SK-N-SH treated with all-trans-retinoic acid at 6 μM for 48 hours (cell line): ENCODE measurements at regions not wholly inside any gene's neighbourhood (a gene's known extent, or its start where the extent isn't known, plus 50 kb on each side); places are given as distances from the start of the nearest gene placed in this dataset.
A peak's percentile ranks its signal among the peaks of the same experiment; 100 is the strongest.

Experiments
- ATAC-seq: fragments of 200-7000 bp; cut with Tn5 transposase; 3 replicates; pipeline ENCODE4 v1.9.1; 2020; ENCODE audit warnings: mild to moderate bottlenecking, moderate library complexity
- ARNTL ChIP-seq: fragments of 450-650 bp; formaldehyde crosslinking; IDR thresholded peaks from 2 replicates; pipeline ENCODE4 v1.5.0; 2020; ENCODE audit warnings: low read depth, mild to moderate bottlenecking, moderate library complexity, borderline replicate concordance
- BACH2 ChIP-seq: fragments of 250-450 bp; sonication (Bioruptor Pico); IDR thresholded peaks from 2 replicates; pipeline ENCODE4 v1.9.0; 2021; ENCODE audit warnings: mild to moderate bottlenecking, borderline replicate concordance
- CSDC2 ChIP-seq: fragments of 250-450 bp; sonication (Bioruptor Pico); IDR thresholded peaks from 2 replicates; pipeline ENCODE4 v1.5.0; 2020; ENCODE audit warnings: mild to moderate bottlenecking, moderate library complexity
- GLIS3 ChIP-seq: fragments of 250-450 bp; sonication (Bioruptor Pico); IDR thresholded peaks from 2 replicates; pipeline ENCODE4 v1.5.0; 2020; ENCODE audit warnings: mild to moderate bottlenecking, moderate library complexity
- OSR1 ChIP-seq: fragments of 250-450 bp; sonication (Bioruptor Pico); IDR thresholded peaks from 2 replicates; pipeline ENCODE4 v1.8.0; 2022; ENCODE audit warnings: moderate library complexity, mild to moderate bottlenecking, inconsistent platforms
- PPARA ChIP-seq: fragments of 250-450 bp; sonication (Bioruptor Pico); IDR thresholded peaks from 2 replicates; pipeline ENCODE4 v1.5.0; 2020; ENCODE audit warnings: mild to moderate bottlenecking, borderline replicate concordance
- RARB ChIP-seq: fragments of 250-450 bp; sonication (Bioruptor Pico); IDR thresholded peaks from 2 replicates; pipeline ENCODE4 v1.8.0; 2021; ENCODE audit warnings: mild to moderate bottlenecking, moderate library complexity
- SNAI2 ChIP-seq: fragments of 250-450 bp; sonication (Bioruptor Pico); IDR thresholded peaks from 2 replicates; pipeline ENCODE4 v1.5.0; 2020; ENCODE audit warnings: mild to moderate bottlenecking, moderate library complexity
- TCF4 ChIP-seq: fragments of 250-450 bp; sonication (Bioruptor Pico); IDR thresholded peaks from 2 replicates; pipeline ENCODE4 v1.8.0; 2021; ENCODE audit warnings: mild to moderate bottlenecking, moderate library complexity, borderline replicate concordance
- TOX ChIP-seq: fragments of 250-450 bp; sonication (Bioruptor Pico); IDR thresholded peaks from 2 replicates; pipeline ENCODE4 v1.8.0; 2021; ENCODE audit warnings: mild to moderate bottlenecking, moderate library complexity, borderline replicate concordance
- ZC3H10 ChIP-seq: fragments of 250-450 bp; sonication (Bioruptor Pico); IDR thresholded peaks from 2 replicates; pipeline ENCODE4 v1.5.1; 2021; ENCODE audit warnings: mild to moderate bottlenecking, moderate library complexity
- ZFP3 ChIP-seq: fragments of 250-450 bp; sonication (Bioruptor Pico); IDR thresholded peaks from 2 replicates; pipeline ENCODE4 v1.5.0; 2020; ENCODE audit warnings: mild to moderate bottlenecking, moderate library complexity
- ZNF70 ChIP-seq: fragments of 450-650 bp; formaldehyde crosslinking; IDR thresholded peaks from 2 replicates; pipeline ENCODE4 v1.5.0; 2020; ENCODE audit warnings: mild to moderate bottlenecking, moderate library complexity
- ZNF8 ChIP-seq: fragments of 450-650 bp; formaldehyde crosslinking; IDR thresholded peaks from 2 replicates; pipeline ENCODE4 v1.5.0; 2020; ENCODE audit warnings: mild to moderate bottlenecking, moderate library complexity
- TF ChIP-seq, protein P1 (sequence below): fragments of 250-450 bp; sonication (Bioruptor Pico); IDR thresholded peaks from 2 replicates; pipeline ENCODE4 v1.8.0; 2021; ENCODE audit warnings: low read depth, mild to moderate bottlenecking, moderate library complexity, borderline replicate concordance
- TF ChIP-seq, protein P2 (sequence below): fragments of 250-450 bp; sonication (Bioruptor Pico); IDR thresholded peaks from 2 replicates; pipeline ENCODE4 v1.5.0; 2020; ENCODE audit warnings: mild to moderate bottlenecking, moderate library complexity
- TF ChIP-seq, protein P3 (sequence below): fragments of 250-450 bp; sonication (Bioruptor Pico); IDR thresholded peaks from 2 replicates; pipeline ENCODE4 v1.8.0; 2020; ENCODE audit warnings: mild to moderate bottlenecking, moderate library complexity, borderline replicate concordance
- TF ChIP-seq, protein P4 (sequence below): fragments of 250-450 bp; sonication (Bioruptor Pico); IDR thresholded peaks from 2 replicates; pipeline ENCODE4 v1.5.1; 2021; ENCODE audit warnings: mild to moderate bottlenecking, moderate library complexity
- TF ChIP-seq, protein P5 (sequence below): fragments of 250-450 bp; sonication (Bioruptor Pico); IDR thresholded peaks from 2 replicates; pipeline ENCODE4 v1.5.1; 2020; ENCODE audit warnings: low read depth, mild to moderate bottlenecking, moderate library complexity

DNA sequence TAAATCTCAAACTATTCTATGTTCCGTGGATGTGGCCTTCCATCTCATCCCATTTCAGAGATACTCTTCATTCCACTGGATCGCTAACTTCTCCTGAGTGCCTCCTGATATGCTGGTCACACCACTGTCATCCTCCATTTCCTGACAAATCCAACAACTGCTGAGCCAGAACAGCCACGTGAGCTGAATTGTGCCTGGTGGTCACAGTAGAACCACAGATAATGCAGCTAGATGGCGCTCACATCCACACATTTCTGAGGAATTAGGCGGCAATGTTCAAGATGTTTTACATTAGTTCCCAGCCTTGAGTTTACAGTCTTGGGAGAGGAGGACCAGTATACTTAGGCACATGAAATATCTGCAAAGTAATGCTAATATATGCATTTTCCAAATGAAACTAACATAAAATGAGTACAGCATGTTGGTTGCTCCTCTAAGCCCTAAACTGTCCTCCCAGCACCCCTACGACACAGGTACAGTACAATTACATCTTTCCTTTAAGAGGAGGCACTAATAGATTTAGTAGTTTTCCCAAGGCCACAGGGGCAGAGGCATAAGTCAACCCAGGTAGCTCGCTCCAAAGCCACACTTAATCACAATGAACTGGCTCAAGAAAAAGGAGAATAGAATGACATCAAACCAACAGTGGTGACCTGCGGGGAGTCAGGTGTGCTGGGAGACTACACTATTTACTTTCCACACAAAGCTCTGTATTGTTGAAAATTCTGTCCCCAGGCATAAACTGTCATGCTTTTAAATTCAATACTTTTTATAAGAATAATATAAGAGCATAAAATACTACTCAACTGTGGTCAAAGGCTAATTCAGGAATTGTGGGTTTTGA is 134.2 kb downstream of the CHIC2 start:
- peak; percentile 84 for ATAC-seq
- TF ChIP-seq GLIS3 (CRISPR knock-in tag) (no peak), OSR1 (no peak), TOX (CRISPR knock-in tag) (no peak), ZC3H10 (CRISPR knock-in tag) (no peak), ZNF8 (no peak), ZFP3 (CRISPR knock-in tag) (no peak), ARNTL (CRISPR knock-in tag) (no peak), CSDC2 (CRISPR knock-in tag) (no peak), RARB (CRISPR knock-in tag) (no peak)
- TF ChIP-seq, protein P1, sequence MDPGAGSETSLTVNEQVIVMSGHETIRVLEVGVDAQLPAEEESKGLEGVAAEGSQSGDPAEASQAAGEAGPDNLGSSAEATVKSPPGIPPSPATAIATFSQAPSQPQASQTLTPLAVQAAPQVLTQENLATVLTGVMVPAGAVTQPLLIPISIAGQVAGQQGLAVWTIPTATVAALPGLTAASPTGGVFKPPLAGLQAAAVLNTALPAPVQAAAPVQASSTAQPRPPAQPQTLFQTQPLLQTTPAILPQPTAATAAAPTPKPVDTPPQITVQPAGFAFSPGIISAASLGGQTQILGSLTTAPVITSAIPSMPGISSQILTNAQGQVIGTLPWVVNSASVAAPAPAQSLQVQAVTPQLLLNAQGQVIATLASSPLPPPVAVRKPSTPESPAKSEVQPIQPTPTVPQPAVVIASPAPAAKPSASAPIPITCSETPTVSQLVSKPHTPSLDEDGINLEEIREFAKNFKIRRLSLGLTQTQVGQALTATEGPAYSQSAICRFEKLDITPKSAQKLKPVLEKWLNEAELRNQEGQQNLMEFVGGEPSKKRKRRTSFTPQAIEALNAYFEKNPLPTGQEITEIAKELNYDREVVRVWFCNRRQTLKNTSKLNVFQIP = no peak
- TF ChIP-seq, protein P2, sequence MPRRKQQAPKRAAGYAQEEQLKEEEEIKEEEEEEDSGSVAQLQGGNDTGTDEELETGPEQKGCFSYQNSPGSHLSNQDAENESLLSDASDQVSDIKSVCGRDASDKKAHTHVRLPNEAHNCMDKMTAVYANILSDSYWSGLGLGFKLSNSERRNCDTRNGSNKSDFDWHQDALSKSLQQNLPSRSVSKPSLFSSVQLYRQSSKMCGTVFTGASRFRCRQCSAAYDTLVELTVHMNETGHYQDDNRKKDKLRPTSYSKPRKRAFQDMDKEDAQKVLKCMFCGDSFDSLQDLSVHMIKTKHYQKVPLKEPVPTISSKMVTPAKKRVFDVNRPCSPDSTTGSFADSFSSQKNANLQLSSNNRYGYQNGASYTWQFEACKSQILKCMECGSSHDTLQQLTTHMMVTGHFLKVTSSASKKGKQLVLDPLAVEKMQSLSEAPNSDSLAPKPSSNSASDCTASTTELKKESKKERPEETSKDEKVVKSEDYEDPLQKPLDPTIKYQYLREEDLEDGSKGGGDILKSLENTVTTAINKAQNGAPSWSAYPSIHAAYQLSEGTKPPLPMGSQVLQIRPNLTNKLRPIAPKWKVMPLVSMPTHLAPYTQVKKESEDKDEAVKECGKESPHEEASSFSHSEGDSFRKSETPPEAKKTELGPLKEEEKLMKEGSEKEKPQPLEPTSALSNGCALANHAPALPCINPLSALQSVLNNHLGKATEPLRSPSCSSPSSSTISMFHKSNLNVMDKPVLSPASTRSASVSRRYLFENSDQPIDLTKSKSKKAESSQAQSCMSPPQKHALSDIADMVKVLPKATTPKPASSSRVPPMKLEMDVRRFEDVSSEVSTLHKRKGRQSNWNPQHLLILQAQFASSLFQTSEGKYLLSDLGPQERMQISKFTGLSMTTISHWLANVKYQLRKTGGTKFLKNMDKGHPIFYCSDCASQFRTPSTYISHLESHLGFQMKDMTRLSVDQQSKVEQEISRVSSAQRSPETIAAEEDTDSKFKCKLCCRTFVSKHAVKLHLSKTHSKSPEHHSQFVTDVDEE (CRISPR knock-in tag) = no peak
- TF ChIP-seq, protein P3, sequence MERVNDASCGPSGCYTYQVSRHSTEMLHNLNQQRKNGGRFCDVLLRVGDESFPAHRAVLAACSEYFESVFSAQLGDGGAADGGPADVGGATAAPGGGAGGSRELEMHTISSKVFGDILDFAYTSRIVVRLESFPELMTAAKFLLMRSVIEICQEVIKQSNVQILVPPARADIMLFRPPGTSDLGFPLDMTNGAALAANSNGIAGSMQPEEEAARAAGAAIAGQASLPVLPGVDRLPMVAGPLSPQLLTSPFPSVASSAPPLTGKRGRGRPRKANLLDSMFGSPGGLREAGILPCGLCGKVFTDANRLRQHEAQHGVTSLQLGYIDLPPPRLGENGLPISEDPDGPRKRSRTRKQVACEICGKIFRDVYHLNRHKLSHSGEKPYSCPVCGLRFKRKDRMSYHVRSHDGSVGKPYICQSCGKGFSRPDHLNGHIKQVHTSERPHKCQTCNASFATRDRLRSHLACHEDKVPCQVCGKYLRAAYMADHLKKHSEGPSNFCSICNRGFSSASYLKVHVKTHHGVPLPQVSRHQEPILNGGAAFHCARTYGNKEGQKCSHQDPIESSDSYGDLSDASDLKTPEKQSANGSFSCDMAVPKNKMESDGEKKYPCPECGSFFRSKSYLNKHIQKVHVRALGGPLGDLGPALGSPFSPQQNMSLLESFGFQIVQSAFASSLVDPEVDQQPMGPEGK (CRISPR knock-in tag) = no peak

DNA sequence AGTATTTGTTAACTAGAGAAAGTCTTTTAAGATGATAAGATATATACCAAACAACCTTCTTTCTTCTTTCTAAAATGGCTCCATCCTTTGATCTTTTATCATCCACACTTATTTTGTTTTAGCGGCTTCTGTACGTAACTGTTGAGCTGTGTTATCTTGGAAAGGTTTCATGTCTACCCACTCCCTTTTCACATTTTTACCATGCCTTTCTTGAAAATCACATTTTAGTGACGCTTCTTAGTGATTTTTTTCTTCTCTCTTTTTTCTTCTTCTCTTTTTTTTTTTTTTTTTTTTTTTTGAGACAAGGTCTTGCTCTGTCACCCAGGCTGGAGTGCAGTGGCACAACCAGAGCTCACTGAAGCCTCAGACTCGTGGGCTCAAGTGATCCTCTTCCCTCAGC is 135.1 kb downstream of the CHIC2 start:
- no peak for TF ChIP-seq TCF4 (CRISPR knock-in tag)
- no peak for ATAC-seq

DNA sequence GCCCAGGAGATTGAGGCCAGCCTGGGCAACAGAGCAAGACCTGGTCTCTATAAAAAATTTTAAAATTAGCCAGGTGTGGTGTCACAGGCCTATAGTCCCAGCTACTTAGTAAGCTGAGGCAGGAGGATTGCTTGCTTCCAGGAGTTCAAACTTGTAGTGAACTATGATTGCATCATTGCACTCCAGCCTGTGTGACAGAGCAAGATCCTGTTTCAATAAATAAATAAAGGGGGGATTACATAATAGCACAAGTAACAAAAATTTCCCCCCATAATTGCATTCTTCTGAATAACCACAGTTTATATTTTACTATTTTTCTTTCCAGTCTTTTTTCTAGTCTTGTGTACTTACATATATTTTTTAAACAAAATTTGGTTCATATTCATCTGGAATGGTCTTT is 135.6 kb downstream of the CHIC2 start:
- no peak for ATAC-seq
- TF ChIP-seq ZNF8 (no peak), ZC3H10 (CRISPR knock-in tag) (no peak), TOX (CRISPR knock-in tag) (no peak), ZNF70 (CRISPR knock-in tag) (no peak), PPARA (CRISPR knock-in tag) (no peak), ARNTL (CRISPR knock-in tag) (no peak), BACH2 (CRISPR knock-in tag) (no peak), SNAI2 (CRISPR knock-in tag) (no peak), OSR1 (no peak), TCF4 (CRISPR knock-in tag) (no peak), CSDC2 (CRISPR knock-in tag) (no peak)
- TF ChIP-seq, protein P1 = no peak
- TF ChIP-seq, protein P4, sequence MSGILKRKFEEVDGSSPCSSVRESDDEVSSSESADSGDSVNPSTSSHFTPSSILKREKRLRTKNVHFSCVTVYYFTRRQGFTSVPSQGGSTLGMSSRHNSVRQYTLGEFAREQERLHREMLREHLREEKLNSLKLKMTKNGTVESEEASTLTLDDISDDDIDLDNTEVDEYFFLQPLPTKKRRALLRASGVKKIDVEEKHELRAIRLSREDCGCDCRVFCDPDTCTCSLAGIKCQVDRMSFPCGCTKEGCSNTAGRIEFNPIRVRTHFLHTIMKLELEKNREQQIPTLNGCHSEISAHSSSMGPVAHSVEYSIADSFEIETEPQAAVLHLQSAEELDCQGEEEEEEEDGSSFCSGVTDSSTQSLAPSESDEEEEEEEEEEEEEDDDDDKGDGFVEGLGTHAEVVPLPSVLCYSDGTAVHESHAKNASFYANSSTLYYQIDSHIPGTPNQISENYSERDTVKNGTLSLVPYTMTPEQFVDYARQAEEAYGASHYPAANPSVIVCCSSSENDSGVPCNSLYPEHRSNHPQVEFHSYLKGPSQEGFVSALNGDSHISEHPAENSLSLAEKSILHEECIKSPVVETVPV = no peak
- TF ChIP-seq, protein P5, sequence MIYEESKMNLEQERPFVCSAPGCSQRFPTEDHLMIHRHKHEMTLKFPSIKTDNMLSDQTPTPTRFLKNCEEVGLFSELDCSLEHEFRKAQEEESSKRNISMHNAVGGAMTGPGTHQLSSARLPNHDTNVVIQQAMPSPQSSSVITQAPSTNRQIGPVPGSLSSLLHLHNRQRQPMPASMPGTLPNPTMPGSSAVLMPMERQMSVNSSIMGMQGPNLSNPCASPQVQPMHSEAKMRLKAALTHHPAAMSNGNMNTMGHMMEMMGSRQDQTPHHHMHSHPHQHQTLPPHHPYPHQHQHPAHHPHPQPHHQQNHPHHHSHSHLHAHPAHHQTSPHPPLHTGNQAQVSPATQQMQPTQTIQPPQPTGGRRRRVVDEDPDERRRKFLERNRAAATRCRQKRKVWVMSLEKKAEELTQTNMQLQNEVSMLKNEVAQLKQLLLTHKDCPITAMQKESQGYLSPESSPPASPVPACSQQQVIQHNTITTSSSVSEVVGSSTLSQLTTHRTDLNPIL (CRISPR knock-in tag) = no peak
